ENCODE measurements at regions not wholly inside any gene's neighbourhood (a gene's known extent, or its start where the extent isn't known, plus 50 kb on each side); places are given as distances from the start of the nearest gene placed in this dataset.

GRCh38 chr5:30957591-30957990, 235.9 kb upstream of the CDH6 start:
- no peak for DNase-seq (ENCODE audit: low read depth in 1 of 2, low spot score in 1 of 2)
- Histone ChIP-seq H3K27ac (replicated peaks) (no peak overlapping the region), H3K4me3 (replicated peaks; ENCODE audit: insufficient read depth, low read length) (no peak overlapping the region), H3K27me3 (ENCODE audit: insufficient read depth, poor library complexity, severe bottlenecking) (no peaks in the 10 kb centered on the region)
- TF ChIP-seq, protein P1, sequence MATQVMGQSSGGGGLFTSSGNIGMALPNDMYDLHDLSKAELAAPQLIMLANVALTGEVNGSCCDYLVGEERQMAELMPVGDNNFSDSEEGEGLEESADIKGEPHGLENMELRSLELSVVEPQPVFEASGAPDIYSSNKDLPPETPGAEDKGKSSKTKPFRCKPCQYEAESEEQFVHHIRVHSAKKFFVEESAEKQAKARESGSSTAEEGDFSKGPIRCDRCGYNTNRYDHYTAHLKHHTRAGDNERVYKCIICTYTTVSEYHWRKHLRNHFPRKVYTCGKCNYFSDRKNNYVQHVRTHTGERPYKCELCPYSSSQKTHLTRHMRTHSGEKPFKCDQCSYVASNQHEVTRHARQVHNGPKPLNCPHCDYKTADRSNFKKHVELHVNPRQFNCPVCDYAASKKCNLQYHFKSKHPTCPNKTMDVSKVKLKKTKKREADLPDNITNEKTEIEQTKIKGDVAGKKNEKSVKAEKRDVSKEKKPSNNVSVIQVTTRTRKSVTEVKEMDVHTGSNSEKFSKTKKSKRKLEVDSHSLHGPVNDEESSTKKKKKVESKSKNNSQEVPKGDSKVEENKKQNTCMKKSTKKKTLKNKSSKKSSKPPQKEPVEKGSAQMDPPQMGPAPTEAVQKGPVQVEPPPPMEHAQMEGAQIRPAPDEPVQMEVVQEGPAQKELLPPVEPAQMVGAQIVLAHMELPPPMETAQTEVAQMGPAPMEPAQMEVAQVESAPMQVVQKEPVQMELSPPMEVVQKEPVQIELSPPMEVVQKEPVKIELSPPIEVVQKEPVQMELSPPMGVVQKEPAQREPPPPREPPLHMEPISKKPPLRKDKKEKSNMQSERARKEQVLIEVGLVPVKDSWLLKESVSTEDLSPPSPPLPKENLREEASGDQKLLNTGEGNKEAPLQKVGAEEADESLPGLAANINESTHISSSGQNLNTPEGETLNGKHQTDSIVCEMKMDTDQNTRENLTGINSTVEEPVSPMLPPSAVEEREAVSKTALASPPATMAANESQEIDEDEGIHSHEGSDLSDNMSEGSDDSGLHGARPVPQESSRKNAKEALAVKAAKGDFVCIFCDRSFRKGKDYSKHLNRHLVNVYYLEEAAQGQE (IDR thresholded peaks at IDR 0.05; ENCODE audit: insufficient replicate concordance, low read depth): no peak
- TF ChIP-seq POLR2AphosphoS5 (IDR thresholded peaks at IDR 0.05; ENCODE audit: low read depth) (no peak), GABPA (IDR thresholded peaks at IDR 0.05; ENCODE audit: low read depth) (no peak), SPI1 (IDR thresholded peaks at IDR 0.05; ENCODE audit: borderline replicate concordance, low read depth) (no peak)
- TF ChIP-seq, protein P2, sequence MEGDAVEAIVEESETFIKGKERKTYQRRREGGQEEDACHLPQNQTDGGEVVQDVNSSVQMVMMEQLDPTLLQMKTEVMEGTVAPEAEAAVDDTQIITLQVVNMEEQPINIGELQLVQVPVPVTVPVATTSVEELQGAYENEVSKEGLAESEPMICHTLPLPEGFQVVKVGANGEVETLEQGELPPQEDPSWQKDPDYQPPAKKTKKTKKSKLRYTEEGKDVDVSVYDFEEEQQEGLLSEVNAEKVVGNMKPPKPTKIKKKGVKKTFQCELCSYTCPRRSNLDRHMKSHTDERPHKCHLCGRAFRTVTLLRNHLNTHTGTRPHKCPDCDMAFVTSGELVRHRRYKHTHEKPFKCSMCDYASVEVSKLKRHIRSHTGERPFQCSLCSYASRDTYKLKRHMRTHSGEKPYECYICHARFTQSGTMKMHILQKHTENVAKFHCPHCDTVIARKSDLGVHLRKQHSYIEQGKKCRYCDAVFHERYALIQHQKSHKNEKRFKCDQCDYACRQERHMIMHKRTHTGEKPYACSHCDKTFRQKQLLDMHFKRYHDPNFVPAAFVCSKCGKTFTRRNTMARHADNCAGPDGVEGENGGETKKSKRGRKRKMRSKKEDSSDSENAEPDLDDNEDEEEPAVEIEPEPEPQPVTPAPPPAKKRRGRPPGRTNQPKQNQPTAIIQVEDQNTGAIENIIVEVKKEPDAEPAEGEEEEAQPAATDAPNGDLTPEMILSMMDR (IDR thresholded peaks at IDR 0.05; ENCODE audit: insufficient read depth, low read length): no peak

DNA sequence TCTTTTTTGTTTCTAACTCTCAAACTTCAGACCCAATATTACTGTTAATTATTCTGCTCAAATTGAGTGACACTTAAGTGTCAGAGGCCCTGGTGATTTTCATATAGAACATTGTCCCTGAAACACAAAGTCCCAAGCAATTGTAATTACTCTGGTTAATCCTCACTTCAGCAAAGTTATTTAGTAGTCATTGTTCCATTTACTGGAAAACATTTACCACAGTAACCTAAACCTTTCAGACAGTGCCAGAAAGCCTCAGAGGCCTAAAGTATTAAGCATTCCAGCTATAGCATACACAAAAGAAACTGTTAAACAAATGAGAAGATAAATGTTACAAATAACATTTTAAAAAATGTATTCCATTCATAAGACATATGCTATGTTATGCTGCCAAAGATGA, 237.2 kb upstream of the CDH6 start:
- no peaks in the 10 kb centered on the region for H3K27me3 ChIP-seq (ENCODE audit: insufficient read depth, poor library complexity, severe bottlenecking)
- TF ChIP-seq GABPA (IDR thresholded peaks at IDR 0.05; ENCODE audit: low read depth) (no peak), POLR2AphosphoS5 (IDR thresholded peaks at IDR 0.05; ENCODE audit: low read depth) (no peak), SPI1 (IDR thresholded peaks at IDR 0.05; ENCODE audit: borderline replicate concordance, low read depth) (no peak)
- TF ChIP-seq, protein P1 (IDR thresholded peaks at IDR 0.05; ENCODE audit: insufficient replicate concordance, low read depth): no peak
- TF ChIP-seq, protein P2 (IDR thresholded peaks at IDR 0.05; ENCODE audit: insufficient read depth, low read length): no peak
- no peak for DNase-seq (ENCODE audit: low read depth in 1 of 2, low spot score in 1 of 2)
- H3K27ac ChIP-seq (replicated peaks): no peak overlapping the region
- H3K4me3 ChIP-seq (replicated peaks; ENCODE audit: insufficient read depth, low read length): no peak overlapping the region

DNA sequence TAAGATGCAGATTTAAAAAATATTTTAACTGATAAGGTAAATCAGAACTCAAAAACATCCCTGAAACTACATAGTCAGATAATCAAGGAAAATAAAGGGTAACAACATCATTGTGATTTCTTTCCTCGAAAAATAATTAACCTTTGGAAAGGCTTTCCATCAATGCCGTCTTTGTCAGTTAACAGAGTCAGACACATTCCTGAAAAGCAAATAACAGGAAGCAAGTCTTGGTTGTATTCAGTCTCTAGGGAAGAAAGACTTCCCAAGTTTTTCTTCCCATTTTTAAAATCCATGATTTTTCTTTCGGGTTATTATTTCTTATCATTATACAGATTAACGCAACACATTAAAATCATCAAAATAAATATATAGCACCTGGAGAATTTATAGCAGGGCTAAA, 256.4 kb upstream of the CDH6 start:
- TF ChIP-seq, protein P2 (IDR thresholded peaks at IDR 0.05; ENCODE audit: insufficient read depth, low read length): no peak
- TF ChIP-seq POLR2AphosphoS5 (IDR thresholded peaks at IDR 0.05; ENCODE audit: low read depth): no peak
- TF ChIP-seq, protein P1 (IDR thresholded peaks at IDR 0.05; ENCODE audit: insufficient replicate concordance, low read depth): no peak
- TF ChIP-seq GABPA (IDR thresholded peaks at IDR 0.05; ENCODE audit: low read depth): no peak
- TF ChIP-seq SPI1 (IDR thresholded peaks at IDR 0.05; ENCODE audit: borderline replicate concordance, low read depth): no peak
- DNase-seq (ENCODE audit: low read depth in 1 of 2, low spot score in 1 of 2): no peak
- Histone ChIP-seq H3K27ac (replicated peaks) (no peak overlapping the region), H3K27me3 (ENCODE audit: insufficient read depth, poor library complexity, severe bottlenecking) (no peaks in the 10 kb centered on the region), H3K4me3 (replicated peaks; ENCODE audit: insufficient read depth, low read length) (no peak overlapping the region)

Measured in HL-60 (cell line).